IMR-90 (cell line): ENCODE measurements at regions not wholly inside any gene's neighbourhood (a gene's known extent, or its start where the extent isn't known, plus 50 kb on each side); places are given as distances from the start of the nearest gene placed in this dataset.

ENCODE experiments used
- BHLHE40 ChIP-seq: fragments of 150-350 bp; IDR thresholded peaks from 2 replicates; pipeline ENCODE4 v1.6.1; 2016; ENCODE audit warnings: mild to moderate bottlenecking, low read depth, low read length
- CEBPB ChIP-seq: IDR thresholded peaks from 2 replicates; pipeline ENCODE4 v1.6.1; 2012; ENCODE audit warnings: low read depth, low read length, improper control_type of control experiment
- CHD1 ChIP-seq: IDR thresholded peaks from 2 replicates; pipeline ENCODE4 v1.6.1; 2012; ENCODE audit warnings: low read depth, low read length, improper control_type of control experiment
- MAZ ChIP-seq: IDR thresholded peaks from 2 replicates; pipeline ENCODE4 v1.6.1; 2012; ENCODE audit warnings: low read depth, mild to moderate bottlenecking, low read length, improper control_type of control experiment, moderate library complexity, borderline replicate concordance
- MXI1 ChIP-seq: IDR thresholded peaks from 2 replicates; pipeline ENCODE4 v1.6.1; 2012; ENCODE audit warnings: low read depth, mild to moderate bottlenecking, low read length, moderate library complexity, borderline replicate concordance
- POLR2A ChIP-seq: IDR thresholded peaks from 2 replicates; pipeline ENCODE4 v1.6.1; 2012; ENCODE audit warnings: mild to moderate bottlenecking, low read depth, low read length
- RAD21 ChIP-seq: IDR thresholded peaks from 2 replicates; pipeline ENCODE4 v1.6.1; 2012; ENCODE audit warnings: low read length, improper control_type of control experiment
- RFX5 ChIP-seq: IDR thresholded peaks from 2 replicates; pipeline ENCODE4 v1.8.0; 2012; ENCODE audit warnings: low read depth, mild to moderate bottlenecking, low read length, moderate library complexity
- SMC3 ChIP-seq: fragments of 150-350 bp; IDR thresholded peaks from 2 replicates; pipeline ENCODE4 v1.6.1; 2016; ENCODE audit warnings: low read depth, mild to moderate bottlenecking, antibody characterized with exemption, low read length, moderate library complexity
- TF ChIP-seq, protein P1 (sequence below): conservative IDR thresholded peaks from 2 replicates; pipeline ENCODE4 v1.5.1; 2012; ENCODE audit warnings: mild to moderate bottlenecking, low read depth, low read length, improper control_type of control experiment
- TF ChIP-seq, protein P2 (sequence below): fragments of 150-350 bp; IDR thresholded peaks from 2 replicates; pipeline ENCODE4 v1.6.1; 2016; ENCODE audit warnings: low read depth, mild to moderate bottlenecking, low read length, moderate library complexity, borderline replicate concordance

DNA sequence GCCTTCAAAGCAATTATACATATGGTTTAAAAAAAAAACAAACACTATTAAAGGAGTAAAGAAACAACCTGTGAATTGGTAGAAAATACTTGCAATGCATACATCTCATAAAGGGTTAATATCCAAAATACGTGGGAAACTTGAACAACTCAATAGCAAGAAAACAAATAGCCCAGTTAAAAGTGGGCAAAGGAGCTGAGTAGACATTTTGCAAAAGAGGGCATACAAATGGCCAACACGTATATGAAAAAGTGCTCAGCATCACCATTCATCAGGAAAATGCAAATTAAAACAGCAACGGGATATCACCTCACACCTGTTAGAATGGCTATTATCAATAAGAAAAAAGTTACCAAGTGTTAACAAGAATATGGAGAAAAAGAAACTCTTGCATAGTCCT is 298.3 kb upstream of the RBMS1 start:
- TF ChIP-seq RAD21 = no peak
- no peak for TF ChIP-seq POLR2A
- TF ChIP-seq, protein P1, sequence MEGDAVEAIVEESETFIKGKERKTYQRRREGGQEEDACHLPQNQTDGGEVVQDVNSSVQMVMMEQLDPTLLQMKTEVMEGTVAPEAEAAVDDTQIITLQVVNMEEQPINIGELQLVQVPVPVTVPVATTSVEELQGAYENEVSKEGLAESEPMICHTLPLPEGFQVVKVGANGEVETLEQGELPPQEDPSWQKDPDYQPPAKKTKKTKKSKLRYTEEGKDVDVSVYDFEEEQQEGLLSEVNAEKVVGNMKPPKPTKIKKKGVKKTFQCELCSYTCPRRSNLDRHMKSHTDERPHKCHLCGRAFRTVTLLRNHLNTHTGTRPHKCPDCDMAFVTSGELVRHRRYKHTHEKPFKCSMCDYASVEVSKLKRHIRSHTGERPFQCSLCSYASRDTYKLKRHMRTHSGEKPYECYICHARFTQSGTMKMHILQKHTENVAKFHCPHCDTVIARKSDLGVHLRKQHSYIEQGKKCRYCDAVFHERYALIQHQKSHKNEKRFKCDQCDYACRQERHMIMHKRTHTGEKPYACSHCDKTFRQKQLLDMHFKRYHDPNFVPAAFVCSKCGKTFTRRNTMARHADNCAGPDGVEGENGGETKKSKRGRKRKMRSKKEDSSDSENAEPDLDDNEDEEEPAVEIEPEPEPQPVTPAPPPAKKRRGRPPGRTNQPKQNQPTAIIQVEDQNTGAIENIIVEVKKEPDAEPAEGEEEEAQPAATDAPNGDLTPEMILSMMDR = no peak
- TF ChIP-seq MXI1 = no peak
- no peak for TF ChIP-seq RFX5
- no peak for TF ChIP-seq MAZ
- TF ChIP-seq, protein P2, sequence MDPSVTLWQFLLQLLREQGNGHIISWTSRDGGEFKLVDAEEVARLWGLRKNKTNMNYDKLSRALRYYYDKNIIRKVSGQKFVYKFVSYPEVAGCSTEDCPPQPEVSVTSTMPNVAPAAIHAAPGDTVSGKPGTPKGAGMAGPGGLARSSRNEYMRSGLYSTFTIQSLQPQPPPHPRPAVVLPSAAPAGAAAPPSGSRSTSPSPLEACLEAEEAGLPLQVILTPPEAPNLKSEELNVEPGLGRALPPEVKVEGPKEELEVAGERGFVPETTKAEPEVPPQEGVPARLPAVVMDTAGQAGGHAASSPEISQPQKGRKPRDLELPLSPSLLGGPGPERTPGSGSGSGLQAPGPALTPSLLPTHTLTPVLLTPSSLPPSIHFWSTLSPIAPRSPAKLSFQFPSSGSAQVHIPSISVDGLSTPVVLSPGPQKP = no peak
- no peak for TF ChIP-seq BHLHE40
- TF ChIP-seq CEBPB = no peak
- TF ChIP-seq SMC3 = no peak
- TF ChIP-seq CHD1 = no peak
